Inflammatory macrophage treated with lipopolysaccharide for 4 hours (primary cell): ENCODE measurements at regions not wholly inside any gene's neighbourhood (a gene's known extent, or its start where the extent isn't known, plus 50 kb on each side); places are given as distances from the start of the nearest gene placed in this dataset.

Source experiments
- DNase-seq: peaks from one replicate; pipeline ENCODE4 v3.0.0-alpha.2; 2020

DNA sequence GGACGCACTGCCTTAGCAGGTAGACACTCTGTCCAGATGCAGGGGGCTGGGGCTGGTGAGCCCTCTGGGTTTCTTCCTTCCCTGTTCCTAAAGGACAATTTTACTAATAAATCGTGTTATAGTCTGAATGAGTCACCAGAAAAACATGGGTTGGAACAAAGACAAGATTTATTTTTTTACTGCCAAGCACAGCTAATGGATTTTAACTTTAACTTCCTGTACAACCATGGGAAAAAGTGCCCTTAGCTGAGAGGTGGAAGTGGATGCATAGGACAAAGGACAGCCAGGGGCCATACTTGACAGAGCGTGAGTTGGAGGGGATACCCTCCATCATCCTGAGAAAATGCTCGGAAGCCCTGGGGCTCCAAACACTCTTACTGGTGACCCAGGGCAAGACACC, 300.7 kb downstream of the MSX2 start:
- no peak for DNase-seq

- no peak for DNase-seq
These were observed 297.7 kb downstream of the MSX2 start for GRCh38 chr5:175021841-175022625.

DNA sequence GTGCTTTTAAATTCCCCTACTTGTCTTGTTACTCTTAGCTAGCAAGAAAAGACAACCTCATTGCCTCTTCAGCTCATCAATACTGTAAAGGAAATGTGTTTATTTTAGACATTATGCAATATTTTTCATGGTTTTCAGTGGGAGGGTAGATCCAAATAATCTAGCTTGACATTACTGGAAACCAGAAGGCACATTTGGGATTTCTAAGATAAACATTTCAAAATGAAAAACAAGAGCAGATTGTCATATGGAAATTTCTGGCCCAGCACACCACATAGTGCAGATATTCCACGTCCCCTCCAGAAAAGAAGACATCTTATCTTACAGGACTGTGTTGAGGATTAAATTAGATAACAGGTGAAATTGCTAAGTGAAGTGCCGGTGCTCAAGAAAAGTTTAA, 296.9 kb downstream of the MSX2 start:
- no peak for DNase-seq

GRCh38 chr5:175015028-175015685, 290.8 kb downstream of the MSX2 start:
- DNase-seq: peak; percentile 14

DNA sequence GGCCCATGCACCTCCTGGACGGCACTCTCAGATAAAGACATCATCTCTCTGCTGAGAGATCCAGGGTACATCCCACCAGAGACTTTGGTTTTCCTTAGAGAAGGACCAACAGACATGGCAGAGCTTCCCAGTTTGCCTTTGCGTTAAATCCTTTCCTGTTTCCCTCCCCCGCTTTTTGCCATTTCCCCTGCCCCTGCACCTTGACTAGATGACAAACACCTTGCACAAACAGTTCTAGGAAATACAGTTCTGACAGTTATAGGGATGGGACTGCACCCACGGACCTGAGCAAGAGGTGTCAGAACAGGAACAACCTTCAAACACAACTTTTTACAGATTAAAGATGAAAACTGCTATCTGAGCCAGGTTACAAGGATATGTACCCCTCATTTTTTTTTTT, 288.9 kb downstream of the MSX2 start:
- no peak for DNase-seq

DNA sequence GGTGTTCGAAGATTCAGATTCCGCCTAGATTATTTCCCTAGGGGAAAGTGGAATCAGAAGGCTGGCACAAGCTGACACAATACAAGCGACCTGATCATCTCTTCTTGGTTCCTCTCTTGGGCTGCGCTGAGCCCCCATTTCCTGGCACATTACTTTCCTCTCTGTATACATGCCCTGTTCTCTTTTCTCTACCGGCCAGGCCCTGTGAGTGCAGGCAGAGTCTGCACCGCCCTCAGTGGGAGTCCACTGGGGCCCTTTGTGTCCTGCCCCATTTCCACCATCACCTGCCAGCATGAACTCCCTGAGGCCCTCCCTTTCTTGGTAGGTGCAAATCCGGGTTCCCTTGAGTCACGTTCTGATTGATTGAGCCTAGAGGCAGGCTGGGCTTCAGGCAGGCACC, 287.9 kb downstream of the MSX2 start:
- DNase-seq: no peak

GRCh38 chr5:175003531-175003930, 279.1 kb downstream of the MSX2 start:
- DNase-seq: no peak

GRCh38 chr5:175001876-175002645, 277.7 kb downstream of the MSX2 start:
- no peak for DNase-seq

DNA sequence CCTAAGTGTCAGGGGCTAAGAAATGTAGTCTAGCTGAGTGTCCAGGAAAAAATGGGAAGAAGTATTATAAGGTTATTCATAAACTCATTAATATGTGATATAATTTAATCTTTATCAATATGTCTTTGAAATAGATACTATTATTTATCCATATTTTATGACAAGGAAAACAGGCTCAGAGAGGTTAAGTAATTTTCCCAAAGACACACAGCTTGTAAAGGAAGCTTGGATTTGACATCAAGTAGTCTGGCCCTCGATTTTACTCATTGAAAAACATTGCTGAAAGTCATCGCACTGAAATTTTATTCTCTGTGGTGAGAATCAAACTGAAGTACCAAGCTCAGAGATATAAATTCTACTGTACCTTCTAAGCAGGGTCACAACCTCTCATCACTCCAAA, 276.9 kb downstream of the MSX2 start:
- no peak for DNase-seq

GRCh38 chr5:174999581-174999980, 275.2 kb downstream of the MSX2 start:
- no peak for DNase-seq

DNA sequence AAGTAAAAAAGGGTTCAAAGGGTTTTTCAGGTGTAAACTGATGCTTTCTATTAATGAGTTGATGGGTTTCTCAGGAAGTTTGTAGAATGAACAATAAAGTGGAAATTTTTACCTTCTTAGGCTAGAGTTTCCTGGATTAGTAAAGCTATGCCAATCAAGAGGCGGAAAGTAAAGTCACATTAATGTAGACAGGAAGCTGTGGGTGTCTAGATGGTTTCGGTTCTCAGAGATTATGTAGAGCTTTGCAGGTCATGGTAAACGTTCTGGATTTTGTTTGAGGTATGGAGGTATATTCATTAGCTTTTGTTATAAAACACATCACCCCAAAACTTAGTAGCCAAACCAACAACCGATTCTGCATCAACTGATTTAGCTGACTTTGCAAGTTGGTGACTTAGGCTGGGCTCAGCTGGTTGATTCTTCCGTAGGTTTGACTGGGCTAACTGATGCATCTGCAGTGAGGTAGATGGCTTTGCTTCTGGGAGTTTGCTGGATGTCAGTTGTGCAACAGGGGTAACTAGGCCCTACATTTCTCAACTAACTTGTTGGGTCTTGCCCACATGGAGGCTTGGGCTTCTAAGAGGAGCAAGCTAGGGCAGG, 273.8 kb downstream of the MSX2 start:
- no peak for DNase-seq

DNA sequence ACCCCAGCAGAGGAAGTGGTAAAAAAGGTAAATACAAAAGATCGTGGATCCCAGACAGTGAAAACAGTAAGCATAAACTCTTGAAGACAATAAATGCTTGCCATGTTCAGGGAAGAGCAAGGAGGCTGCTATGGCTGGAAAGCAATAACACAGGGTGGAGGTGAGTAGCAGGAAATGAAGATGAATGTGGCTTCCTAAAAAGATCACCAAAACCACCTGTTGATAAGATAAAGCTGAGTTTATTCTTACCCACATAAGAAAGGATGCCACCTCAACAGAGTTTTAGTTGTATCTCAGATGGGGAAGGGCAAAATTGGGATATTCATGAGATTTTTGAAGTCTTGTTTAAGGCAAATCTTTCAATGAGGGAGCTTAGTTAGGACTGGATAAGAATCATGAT, 273.3 kb downstream of the MSX2 start:
- DNase-seq: no peak

GRCh38 chr5:174996941-174997340, 272.6 kb downstream of the MSX2 start:
- DNase-seq: no peak

GRCh38 chr5:174995827-174996226, 271.4 kb downstream of the MSX2 start:
- DNase-seq: no peak

GRCh38 chr5:174991847-174992246, 267.5 kb downstream of the MSX2 start:
- no peak for DNase-seq

- DNase-seq: no peak
These were observed 266.5 kb downstream of the MSX2 start for GRCh38 chr5:174990909-174991308.

GRCh38 chr5:174987443-174988012, 263.1 kb downstream of the MSX2 start:
- no peak for DNase-seq

DNA sequence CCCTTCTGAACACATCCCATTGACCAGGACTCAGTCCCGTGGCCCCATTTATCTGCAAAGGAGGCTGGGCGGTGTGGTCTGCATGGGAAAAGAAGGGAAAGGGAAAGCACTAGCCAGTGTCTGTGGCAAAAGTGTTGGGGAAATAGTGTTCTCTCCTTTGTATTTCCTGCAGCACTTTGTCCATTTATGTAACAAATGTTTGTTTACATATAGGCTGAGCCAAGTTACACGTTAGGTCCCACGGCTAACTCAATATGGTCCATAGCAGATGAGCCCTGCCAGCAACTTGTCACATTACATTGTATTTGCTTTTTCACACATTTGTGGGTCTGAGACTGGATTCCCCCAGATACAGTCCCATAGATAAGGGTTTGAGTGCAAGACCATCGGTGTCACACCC, 260.5 kb downstream of the MSX2 start:
- no peak for DNase-seq

DNA sequence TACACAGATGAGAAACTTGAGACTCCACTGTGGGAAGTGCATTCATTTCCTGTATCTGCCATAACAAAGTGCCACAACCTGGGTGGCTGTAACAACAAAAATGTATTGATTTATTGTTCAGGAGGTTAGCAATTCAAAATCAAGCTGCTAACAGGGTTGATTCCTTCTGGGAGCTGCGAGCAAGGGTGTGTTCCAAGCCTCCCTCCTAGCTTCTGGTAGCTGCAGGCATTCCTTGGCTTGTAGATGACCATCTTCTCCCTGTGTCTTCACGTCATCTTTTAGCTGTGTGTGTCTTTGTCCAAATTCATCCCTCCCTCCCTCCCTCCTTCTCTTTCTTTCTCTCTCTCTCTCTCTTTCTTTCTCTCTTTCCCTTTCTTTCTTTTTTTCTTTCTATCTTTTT, 258.1 kb downstream of the MSX2 start:
- DNase-seq: no peak

DNA sequence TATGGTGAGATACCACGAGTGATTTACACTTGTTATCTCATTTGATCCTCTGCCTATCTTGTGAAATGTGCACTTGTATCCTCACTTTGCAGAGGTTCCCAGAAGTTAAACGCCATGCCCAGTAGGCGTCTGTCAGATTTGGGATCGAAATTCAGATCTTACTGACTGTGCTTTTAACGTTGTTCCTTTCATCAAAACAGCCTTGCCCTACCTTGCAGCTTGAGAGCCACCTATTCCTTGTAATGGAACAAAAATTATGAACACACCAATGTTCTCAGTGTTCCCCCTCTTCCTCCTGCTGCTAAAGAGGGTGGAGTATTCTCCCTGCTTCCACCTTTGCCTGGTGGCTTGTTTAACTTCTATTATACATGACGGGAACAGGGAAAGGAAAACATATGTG, 257.0 kb downstream of the MSX2 start:
- no peak for DNase-seq

DNA sequence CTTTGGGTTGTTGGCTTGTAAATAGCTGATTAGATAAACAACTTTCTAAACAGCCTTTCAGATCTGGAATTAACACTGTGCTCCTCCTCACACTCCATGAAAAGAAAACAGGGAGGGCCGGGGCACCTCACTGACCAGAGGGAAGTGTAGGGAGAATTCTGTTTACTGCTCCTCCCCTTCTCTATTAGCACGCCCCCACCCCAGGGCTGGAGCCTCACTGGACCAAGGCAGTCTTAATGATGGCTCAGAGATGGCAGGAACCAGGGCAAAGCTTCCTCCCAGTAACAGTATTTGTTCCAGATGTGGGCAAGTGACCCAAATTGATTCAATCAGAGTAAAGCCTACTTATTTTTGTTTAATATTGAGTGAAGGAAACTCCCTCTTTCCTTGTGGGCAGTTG, 256.6 kb downstream of the MSX2 start:
- no peak for DNase-seq

GRCh38 chr5:174972291-174972690, 247.9 kb downstream of the MSX2 start:
- DNase-seq: no peak

GRCh38 chr5:174971210-174971609, 246.8 kb downstream of the MSX2 start:
- DNase-seq: no peak
